OCI-LY3 (cell line): ENCODE measurements at regions not wholly inside any gene's neighbourhood (a gene's known extent, or its start where the extent isn't known, plus 50 kb on each side); places are given as distances from the start of the nearest gene placed in this dataset.

Experiments
- H2AFZ ChIP-seq: fragments of 200-600, 300-600 bp; shearing (Covaris generic); 2 replicates; pipeline ENCODE4 v1.6.0; 2014; ENCODE audit warnings: antibody characterized with exemption, low read depth, low read length
- H3K27ac ChIP-seq: fragments of 200-600, 300-600 bp; sonication (generic); 2 replicates; pipeline ENCODE4 v1.5.1; 2014; ENCODE audit warnings: mild to moderate bottlenecking, low read length, moderate library complexity, mixed read lengths
- H3K27me3 ChIP-seq: fragments of 200-600, 300-600 bp; sonication (generic); 2 replicates; pipeline ENCODE4 v1.6.1; 2014; ENCODE audit warnings: low read depth, low read length, mixed read lengths
- H3K36me3 ChIP-seq: fragments of 200-600, 300-600 bp; sonication (generic); replicated peaks from 2 replicates; pipeline ENCODE3; 2014; ENCODE audit warnings: low read depth, low read length, mixed read lengths
- H3K4me1 ChIP-seq: fragments of 300-600, 200-600 bp; sonication (generic); 2 replicates; pipeline ENCODE4 v1.6.1; 2014; ENCODE audit warnings: low read length, mixed read lengths
- H3K4me2 ChIP-seq: fragments of 200-600, 300-600 bp; sonication (generic); 2 replicates; pipeline ENCODE4 v1.6.1; 2014; ENCODE audit warnings: low read length, mixed read lengths
- H3K4me3 ChIP-seq: fragments of 300-600, 200-600 bp; sonication (generic); 2 replicates; pipeline ENCODE4 v1.5.1; 2014; ENCODE audit warnings: antibody characterized with exemption, mild to moderate bottlenecking, low read length, moderate library complexity
- H3K79me2 ChIP-seq: fragments of 300-600, 200-600 bp; shearing (Covaris generic); 2 replicates; pipeline ENCODE4 v1.6.1; 2014; ENCODE audit warnings: mild to moderate bottlenecking, low read length, mixed read lengths
- H3K9ac ChIP-seq: fragments of 300-600, 200-600 bp; shearing (Covaris generic); 2 replicates; pipeline ENCODE4 v1.6.0; 2014; ENCODE audit warnings: mild to moderate bottlenecking, low read length, moderate library complexity
- H3K9me3 ChIP-seq: fragments of 200-600, 300-600 bp; shearing (Covaris generic); 2 replicates; pipeline ENCODE4 v1.6.1; 2014; ENCODE audit warnings: low read length, mixed read lengths; ENCODE audit not compliant: insufficient read depth
- H4K20me1 ChIP-seq: fragments of 200-600, 300-600 bp; sonication (generic); 2 replicates; pipeline ENCODE4 v1.6.1; 2016; ENCODE audit warnings: low read length, mixed read lengths; ENCODE audit not compliant: insufficient read depth
- EZH2phosphoT487 ChIP-seq: fragments of 200-600 bp; shearing (Covaris generic); IDR thresholded peaks from 2 replicates; pipeline ENCODE4 v1.6.1; 2018; ENCODE audit warnings: antibody characterized with exemption, mixed run types, low read depth
- TF ChIP-seq, protein P1 (sequence below): fragments of 200-600, 300-600 bp; sonication (generic); IDR thresholded peaks from 2 replicates; pipeline ENCODE4 v1.5.1; 2014; ENCODE audit warnings: antibody characterized with exemption, low read length, low read depth

DNA sequence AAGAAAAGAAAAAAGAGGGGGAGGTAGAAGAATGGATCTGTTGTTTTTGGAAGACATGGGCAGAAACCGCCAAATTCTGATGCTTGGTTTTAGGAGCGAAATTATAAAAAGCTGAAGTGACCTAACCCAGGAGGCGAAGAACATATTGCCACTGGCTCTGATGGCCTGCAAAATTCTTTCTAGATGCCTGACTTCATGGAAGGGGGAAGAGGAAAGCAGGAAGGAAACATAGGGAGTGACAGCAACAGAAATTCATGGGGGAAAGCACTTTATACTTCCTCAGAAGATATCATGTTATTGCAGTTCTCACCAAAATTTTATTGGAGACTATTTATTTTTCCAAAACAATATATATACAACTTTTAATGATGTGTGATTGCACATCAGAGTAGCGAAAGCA is 213.5 kb downstream of the DLEU7 start:
- H3K4me1 ChIP-seq, result peaks cover 11% of the 10 kb centered on the region

DNA sequence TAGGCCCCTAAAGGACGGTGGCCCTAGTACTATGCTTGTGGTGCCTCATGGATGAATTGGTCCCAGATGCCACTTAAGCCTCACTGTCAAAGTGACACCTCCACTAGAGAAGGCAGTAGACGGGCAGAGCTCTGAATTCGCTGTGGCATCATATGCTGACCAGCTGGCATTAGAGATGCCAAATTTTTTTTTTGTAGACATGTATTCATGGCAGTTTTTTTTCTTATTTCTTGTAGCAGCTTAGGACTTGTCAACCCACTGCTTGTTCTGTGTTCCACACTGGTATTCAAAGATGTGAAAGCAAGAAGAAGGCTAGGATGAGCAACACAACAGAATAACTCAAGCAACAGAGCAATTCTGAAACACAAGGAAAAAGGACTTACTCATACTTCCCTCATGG is 212.5 kb downstream of the DLEU7 start:
- Histone ChIP-seq H3K79me2 (no peaks in the 10 kb centered on the region), H2AFZ (no peak overlapping the region), H3K4me3 (no peak overlapping the region), H3K36me3 (no peaks in the 10 kb centered on the region), H3K4me1 (peaks cover 22% of the 10 kb centered on the region), H4K20me1 (no peaks in the 10 kb centered on the region), H3K27me3 (no peaks in the 10 kb centered on the region), H3K4me2 (no peak overlapping the region), H3K9me3 (no peaks in the 10 kb centered on the region), H3K9ac (no peak overlapping the region), H3K27ac (no peak overlapping the region)
- TF ChIP-seq EZH2phosphoT487, result no peak
- TF ChIP-seq, protein P1, sequence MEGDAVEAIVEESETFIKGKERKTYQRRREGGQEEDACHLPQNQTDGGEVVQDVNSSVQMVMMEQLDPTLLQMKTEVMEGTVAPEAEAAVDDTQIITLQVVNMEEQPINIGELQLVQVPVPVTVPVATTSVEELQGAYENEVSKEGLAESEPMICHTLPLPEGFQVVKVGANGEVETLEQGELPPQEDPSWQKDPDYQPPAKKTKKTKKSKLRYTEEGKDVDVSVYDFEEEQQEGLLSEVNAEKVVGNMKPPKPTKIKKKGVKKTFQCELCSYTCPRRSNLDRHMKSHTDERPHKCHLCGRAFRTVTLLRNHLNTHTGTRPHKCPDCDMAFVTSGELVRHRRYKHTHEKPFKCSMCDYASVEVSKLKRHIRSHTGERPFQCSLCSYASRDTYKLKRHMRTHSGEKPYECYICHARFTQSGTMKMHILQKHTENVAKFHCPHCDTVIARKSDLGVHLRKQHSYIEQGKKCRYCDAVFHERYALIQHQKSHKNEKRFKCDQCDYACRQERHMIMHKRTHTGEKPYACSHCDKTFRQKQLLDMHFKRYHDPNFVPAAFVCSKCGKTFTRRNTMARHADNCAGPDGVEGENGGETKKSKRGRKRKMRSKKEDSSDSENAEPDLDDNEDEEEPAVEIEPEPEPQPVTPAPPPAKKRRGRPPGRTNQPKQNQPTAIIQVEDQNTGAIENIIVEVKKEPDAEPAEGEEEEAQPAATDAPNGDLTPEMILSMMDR, result no peak

More for the DNA sequence above, 213.5 kb downstream of the DLEU7 start:
- H3K27me3 ChIP-seq, result no peaks in the 10 kb centered on the region
- no peak overlapping the region for H3K4me3 ChIP-seq
- no peaks in the 10 kb centered on the region for H3K9me3 ChIP-seq
- TF ChIP-seq EZH2phosphoT487, result no peak
- TF ChIP-seq, protein P1, result no peak
- H3K36me3 ChIP-seq, result no peaks in the 10 kb centered on the region
- no peak overlapping the region for H3K27ac ChIP-seq
- no peak overlapping the region for H3K4me2 ChIP-seq
- no peak overlapping the region for H3K9ac ChIP-seq
- no peaks in the 10 kb centered on the region for H3K79me2 ChIP-seq
- no peaks in the 10 kb centered on the region for H4K20me1 ChIP-seq
- H2AFZ ChIP-seq, result no peak overlapping the region

DNA sequence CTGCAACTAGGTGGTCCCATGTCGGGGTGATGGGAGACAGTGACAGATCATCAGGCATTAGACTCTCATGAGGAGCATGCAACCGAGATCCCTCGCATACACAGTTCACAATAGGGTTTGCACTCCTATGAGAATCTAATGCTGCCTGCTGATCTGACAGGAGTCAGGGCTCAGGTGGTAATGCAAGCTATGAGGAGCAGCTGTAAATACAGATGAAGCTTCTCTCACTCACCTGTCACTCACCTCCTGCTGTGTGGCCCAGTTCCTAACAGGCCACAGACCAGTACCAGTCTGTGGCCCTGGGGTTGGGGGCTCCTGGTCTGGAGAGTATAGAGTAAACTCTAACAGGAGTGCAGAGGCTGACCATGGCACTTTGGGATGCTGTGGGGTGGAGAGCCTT is 209.2 kb downstream of the DLEU7 start:
- no peak overlapping the region for H3K9ac ChIP-seq
- H3K4me2 ChIP-seq, result no peak overlapping the region
- no peak overlapping the region for H2AFZ ChIP-seq
- no peaks in the 10 kb centered on the region for H3K36me3 ChIP-seq
- H4K20me1 ChIP-seq, result no peaks in the 10 kb centered on the region
- peaks cover 25% of the 10 kb centered on the region for H3K4me1 ChIP-seq
- H3K27ac ChIP-seq, result no peak overlapping the region
- no peak for TF ChIP-seq EZH2phosphoT487
- no peaks in the 10 kb centered on the region for H3K27me3 ChIP-seq
- no peaks in the 10 kb centered on the region for H3K9me3 ChIP-seq
- H3K4me3 ChIP-seq, result no peak overlapping the region
- H3K79me2 ChIP-seq, result no peaks in the 10 kb centered on the region

DNA sequence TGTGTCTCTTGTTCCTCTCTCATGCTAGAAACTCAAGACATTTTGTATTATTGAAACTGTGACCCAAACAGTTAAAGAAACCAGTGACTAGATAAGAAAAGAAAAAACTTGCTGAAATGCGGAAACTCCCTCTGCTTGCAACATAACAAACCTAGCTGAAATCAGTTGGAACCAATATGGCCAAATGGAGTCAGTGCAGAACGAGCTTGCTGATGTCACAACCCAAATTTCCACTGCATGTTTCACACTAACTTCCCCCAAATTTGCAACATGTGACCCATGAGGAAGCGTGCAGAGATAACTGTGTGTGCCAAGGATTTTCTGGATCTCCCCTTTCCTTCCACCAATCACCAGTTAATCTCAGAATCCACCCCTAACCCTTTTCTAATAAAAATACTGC is 208.0 kb downstream of the DLEU7 start:
- Histone ChIP-seq H3K9ac (peak overlapping the region; percentile 10; the same call in 1 of the 2 replicates), H3K79me2 (no peaks in the 10 kb centered on the region), H3K27ac (peak overlapping the region; percentile 61), H4K20me1 (no peaks in the 10 kb centered on the region), H3K36me3 (no peaks in the 10 kb centered on the region), H3K4me2 (peak overlapping the region; percentile 54), H3K4me1 (peaks cover 25% of the 10 kb centered on the region), H3K27me3 (no peaks in the 10 kb centered on the region), H2AFZ (peak overlapping the region; percentile 61), H3K9me3 (no peaks in the 10 kb centered on the region), H3K4me3 (peak overlapping the region; percentile 10)
- TF ChIP-seq, protein P1, result no peak
- no peak for TF ChIP-seq EZH2phosphoT487
